RWPE2 (cell line): ENCODE measurements at regions not wholly inside any gene's neighbourhood (a gene's known extent, or its start where the extent isn't known, plus 50 kb on each side); places are given as distances from the start of the nearest gene placed in this dataset.
"Not testable (repeated sequence)": the region's sequence is repeated elsewhere in the genome, so short reads cannot be mapped to it uniquely, and the experiment has no call there.

Experiments
- ATAC-seq: fragments of 200-7000 bp; cut with Tn5 transposase; 3 replicates; pipeline ENCODE4 v1.9.1; 2021; ENCODE audit warnings: low read depth
- DNase-seq: peaks from one replicate; pipeline ENCODE4 v3.0.0-alpha.2; 2020; ENCODE audit warnings: low spot score
- H3K27ac ChIP-seq: fragments of 450-650 bp; 2 replicates; pipeline ENCODE4 v1.5.1; 2017; ENCODE audit warnings: mild to moderate bottlenecking; ENCODE audit not compliant: poor library complexity, severe bottlenecking
- H3K27me3 ChIP-seq: fragments of 250-450 bp; sonication (Bioruptor Pico); 2 replicates; pipeline ENCODE4 v1.5.1; 2021; ENCODE audit warnings: mild to moderate bottlenecking, moderate library complexity; ENCODE audit not compliant: insufficient read depth, poor library complexity, severe bottlenecking
- H3K36me3 ChIP-seq: fragments of 250-450 bp; sonication (Bioruptor Pico); 2 replicates; pipeline ENCODE4 v1.5.1; 2020; ENCODE audit warnings: low read depth, mild to moderate bottlenecking, moderate library complexity
- H3K4me1 ChIP-seq: fragments of 250-450 bp; sonication (Bioruptor Pico); 2 replicates; pipeline ENCODE4 v1.5.1; 2021; ENCODE audit warnings: mild to moderate bottlenecking, moderate library complexity; ENCODE audit not compliant: insufficient read depth, poor library complexity, severe bottlenecking
- H3K4me3 ChIP-seq: fragments of 250-450 bp; sonication (Bioruptor Pico); 2 replicates; pipeline ENCODE4 v1.5.1; 2021; ENCODE audit warnings: mild to moderate bottlenecking, moderate library complexity; ENCODE audit not compliant: severe bottlenecking
- H3K9me3 ChIP-seq: fragments of 250-450 bp; sonication (Bioruptor Pico); 2 replicates; pipeline ENCODE4 v1.5.1; 2021; ENCODE audit warnings: mild to moderate bottlenecking, moderate library complexity; ENCODE audit not compliant: severe bottlenecking
- TF ChIP-seq, protein P1 (sequence below): fragments of 450-650 bp; IDR thresholded peaks from one replicate; pipeline ENCODE4 v1.5.1; 2017; ENCODE audit warnings: mild to moderate bottlenecking, moderate library complexity; ENCODE audit not compliant: poor library complexity, severe bottlenecking

DNA sequence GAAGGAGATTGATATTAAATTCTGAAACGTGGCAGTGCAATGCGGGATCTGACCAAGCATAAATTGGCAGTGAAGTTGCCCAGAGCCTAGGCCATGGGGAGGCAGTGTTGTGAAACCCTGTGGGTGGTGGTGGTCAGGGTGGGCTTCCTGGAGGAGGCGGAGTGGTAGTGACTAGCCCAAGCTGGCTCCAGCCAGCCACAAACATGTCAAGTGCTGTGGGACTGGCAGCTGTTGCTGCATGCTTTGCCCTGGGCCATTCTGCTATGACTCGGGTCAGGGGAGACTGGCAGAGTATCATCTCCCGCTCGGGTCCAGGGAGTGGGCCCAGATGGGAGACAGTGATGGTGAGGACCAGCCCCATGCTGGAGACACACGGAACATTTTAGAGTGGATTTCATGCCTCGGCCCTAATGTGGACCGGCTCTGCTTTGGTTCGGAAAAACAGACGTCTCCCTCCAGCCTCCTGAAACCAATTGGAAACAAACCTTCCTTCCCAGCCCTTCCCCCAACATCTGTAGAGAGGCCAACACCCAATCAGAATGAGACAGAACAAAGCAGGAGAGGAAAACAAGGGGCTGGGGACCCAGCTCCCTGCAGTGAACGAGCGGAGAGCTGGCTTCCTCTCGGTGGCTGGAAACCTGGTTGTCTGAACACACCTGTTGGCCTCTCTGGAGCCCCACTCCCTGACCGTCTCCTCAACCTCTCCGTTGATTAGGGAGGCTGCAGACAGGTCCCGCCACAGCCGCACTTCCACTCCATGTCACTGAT, 58.2 kb downstream of the TMEM270 start:
- no peaks in the 10 kb centered on the region for H3K36me3 ChIP-seq
- H3K9me3 ChIP-seq = no peaks in the 10 kb centered on the region
- no peak for DNase-seq
- H3K27me3 ChIP-seq = peaks cover 8% of the 10 kb centered on the region
- TF ChIP-seq, protein P1, sequence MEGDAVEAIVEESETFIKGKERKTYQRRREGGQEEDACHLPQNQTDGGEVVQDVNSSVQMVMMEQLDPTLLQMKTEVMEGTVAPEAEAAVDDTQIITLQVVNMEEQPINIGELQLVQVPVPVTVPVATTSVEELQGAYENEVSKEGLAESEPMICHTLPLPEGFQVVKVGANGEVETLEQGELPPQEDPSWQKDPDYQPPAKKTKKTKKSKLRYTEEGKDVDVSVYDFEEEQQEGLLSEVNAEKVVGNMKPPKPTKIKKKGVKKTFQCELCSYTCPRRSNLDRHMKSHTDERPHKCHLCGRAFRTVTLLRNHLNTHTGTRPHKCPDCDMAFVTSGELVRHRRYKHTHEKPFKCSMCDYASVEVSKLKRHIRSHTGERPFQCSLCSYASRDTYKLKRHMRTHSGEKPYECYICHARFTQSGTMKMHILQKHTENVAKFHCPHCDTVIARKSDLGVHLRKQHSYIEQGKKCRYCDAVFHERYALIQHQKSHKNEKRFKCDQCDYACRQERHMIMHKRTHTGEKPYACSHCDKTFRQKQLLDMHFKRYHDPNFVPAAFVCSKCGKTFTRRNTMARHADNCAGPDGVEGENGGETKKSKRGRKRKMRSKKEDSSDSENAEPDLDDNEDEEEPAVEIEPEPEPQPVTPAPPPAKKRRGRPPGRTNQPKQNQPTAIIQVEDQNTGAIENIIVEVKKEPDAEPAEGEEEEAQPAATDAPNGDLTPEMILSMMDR = no peak
- H3K27ac ChIP-seq = no peak overlapping the region
- H3K4me1 ChIP-seq = no peaks in the 10 kb centered on the region
- ATAC-seq = no peak
- no peak overlapping the region for H3K4me3 ChIP-seq

DNA sequence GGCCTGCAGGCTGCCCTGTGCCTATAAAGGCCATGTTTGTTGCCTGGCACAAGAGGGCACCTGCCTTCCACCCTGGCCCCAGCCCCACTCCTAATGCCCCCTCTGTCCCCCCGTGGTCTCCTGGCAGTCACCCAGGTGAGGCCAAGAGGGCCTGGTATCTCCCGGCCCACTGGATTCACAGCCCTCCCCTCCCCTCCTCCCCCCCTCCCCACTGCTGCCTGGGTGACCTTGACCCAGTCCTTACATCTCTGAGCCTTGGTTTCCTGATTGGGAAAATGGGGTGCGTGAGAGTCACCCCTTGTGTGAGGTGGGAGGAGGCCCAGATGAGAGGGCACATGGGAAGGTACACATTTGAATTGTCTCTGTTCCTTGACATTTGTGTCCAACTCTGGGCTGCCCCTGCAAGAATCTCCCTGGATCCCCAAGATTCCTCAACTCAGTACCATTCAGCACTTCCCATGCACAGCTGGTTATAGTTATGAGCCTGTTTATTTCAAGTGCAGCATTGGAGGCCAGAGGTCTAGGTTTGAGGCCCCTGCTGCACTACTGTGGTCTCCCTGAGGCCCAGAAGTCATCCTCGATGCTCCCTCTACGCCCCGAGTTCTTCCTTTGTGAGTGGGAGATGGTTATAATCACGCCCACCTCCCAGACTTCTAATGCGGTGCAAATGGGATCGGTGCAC, 58.9 kb downstream of the TMEM270 start:
- Histone ChIP-seq H3K4me3 (no peak overlapping the region), H3K36me3 (no peaks in the 10 kb centered on the region), H3K27me3 (peaks cover 8% of the 10 kb centered on the region), H3K27ac (no peak overlapping the region), H3K4me1 (no peaks in the 10 kb centered on the region), H3K9me3 (no peaks in the 10 kb centered on the region)
- TF ChIP-seq, protein P1 = no peak
- DNase-seq = no peak
- ATAC-seq = no peak

DNA sequence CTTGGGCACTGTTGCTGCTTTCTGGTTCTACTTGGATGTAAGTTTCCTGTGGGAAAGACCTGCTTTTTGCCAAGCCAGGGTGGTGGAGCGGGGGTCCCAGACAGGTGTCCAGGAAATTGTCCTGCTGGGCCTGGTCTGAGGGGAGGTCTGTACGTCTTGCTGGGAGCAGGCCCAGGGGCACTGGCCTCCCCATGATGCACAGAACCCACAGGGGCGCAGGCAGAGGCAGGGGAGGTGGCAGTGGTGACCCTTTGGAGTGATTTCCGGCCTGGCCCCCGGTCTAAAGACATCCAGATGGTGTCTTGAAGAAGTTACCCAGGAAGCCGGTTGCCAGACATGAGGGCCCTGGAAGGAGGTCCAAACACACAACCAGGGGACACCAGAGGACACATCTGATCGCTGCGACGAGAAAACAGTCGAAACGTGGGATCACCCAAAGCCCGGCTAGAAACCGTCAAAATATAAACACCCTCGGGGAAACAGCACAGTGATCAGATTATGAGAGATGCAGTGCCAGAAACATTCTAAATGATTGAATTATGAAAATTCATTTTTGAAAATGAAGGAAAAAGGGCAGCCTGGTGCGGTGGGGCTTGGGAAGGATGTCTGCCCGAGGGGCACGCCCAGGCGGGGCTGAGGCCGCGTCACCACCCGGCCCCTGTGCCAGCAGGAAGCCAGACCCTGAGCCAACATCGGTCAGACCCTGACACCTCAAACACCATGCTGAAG, 59.6 kb downstream of the TMEM270 start:
- Histone ChIP-seq H3K4me1 (no peaks in the 10 kb centered on the region), H3K4me3 (no peak overlapping the region), H3K27me3 (peaks cover 8% of the 10 kb centered on the region), H3K9me3 (no peaks in the 10 kb centered on the region), H3K27ac (no peak overlapping the region), H3K36me3 (no peaks in the 10 kb centered on the region)
- DNase-seq (no peak), ATAC-seq (no peak)
- TF ChIP-seq, protein P1 = no peak

DNA sequence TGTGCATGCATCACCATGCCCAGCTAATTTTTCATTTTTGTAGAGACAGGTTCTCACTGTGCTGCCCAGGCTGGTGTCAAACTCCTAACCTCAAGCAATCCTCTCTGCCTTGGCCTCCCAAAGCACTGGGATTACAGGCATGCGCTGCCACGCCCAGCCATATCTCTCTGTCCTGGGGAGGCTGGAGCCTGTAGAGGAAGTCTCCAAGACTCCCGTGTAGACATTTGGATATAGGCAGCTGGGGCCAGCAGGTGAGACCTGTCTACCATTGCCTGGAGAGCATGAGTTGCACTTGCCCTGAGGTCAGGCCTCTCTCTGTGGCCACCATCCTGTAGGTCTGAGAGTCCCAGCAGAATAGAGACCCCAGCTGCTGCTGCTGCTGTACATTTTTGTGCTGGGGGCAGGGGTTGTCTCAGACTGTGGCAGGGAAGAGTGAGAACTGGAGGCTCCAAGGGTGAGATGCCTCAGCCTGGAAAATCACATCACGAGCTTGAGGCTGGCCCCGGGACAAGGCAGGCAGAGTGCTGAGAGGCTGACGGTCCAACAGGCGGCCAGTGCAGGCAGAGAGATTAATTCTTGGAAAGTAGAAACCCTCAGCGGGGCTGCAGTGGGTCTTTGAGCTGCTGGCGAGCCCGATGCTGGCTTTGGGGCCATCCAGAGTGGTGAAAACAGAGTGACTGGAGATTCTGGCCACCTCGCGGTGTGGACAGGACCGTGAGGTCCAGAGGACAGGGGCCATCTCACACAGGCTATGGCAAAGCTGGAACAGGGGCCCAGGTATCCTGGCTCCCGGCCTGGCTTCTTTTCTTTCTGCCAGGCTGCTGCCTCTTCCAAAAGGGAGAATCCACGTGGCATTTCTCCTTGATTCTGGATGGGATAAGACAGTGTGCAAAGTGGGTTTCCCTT, 60.9 kb downstream of the TMEM270 start:
- no peaks in the 10 kb centered on the region for H3K36me3 ChIP-seq
- TF ChIP-seq, protein P1 = no peak
- H3K27me3 ChIP-seq = peaks cover 8% of the 10 kb centered on the region
- no peak overlapping the region for H3K27ac ChIP-seq
- no peaks in the 10 kb centered on the region for H3K9me3 ChIP-seq
- H3K4me1 ChIP-seq = no peaks in the 10 kb centered on the region
- DNase-seq (no peak), ATAC-seq (no peak; the same call in 2 of the 3 replicates)
- no peak overlapping the region for H3K4me3 ChIP-seq

DNA sequence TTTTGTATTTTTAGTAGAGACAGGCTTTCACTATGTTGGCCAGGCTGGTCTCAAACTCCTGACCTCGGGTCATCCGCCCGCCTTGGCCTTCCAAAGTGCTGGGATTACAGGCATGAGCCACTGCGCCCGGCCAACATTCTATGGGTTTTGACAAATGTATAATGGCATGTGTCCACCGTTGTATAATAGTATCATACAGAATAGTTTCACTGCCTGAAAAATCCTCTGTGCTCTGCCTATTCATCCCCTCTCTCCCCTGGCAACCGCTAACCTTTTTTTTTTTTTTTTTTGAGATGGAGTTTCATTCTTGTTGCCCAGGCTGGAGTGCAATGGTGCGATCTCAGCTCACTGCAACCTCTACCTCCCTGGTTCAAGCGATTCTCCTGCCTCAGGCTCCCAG, 67.7 kb downstream of the TMEM270 start:
- DNase-seq, H3K27ac ChIP-seq, H3K4me3 ChIP-seq: not testable (repeated sequence)

More for the DNA sequence above, 67.7 kb downstream of the TMEM270 start:
- not testable (repeated sequence) for H3K36me3 ChIP-seq, H3K9me3 ChIP-seq, H3K4me1 ChIP-seq, ATAC-seq, H3K27me3 ChIP-seq
